Endothelial cell of umbilical vein (primary cell): ENCODE measurements at regions not wholly inside any gene's neighbourhood (a gene's known extent, or its start where the extent isn't known, plus 50 kb on each side); places are given as distances from the start of the nearest gene placed in this dataset.

Experiments used
- BruUV-seq: library from RNA; stranded (reverse); fragments of 400-500 nt; replicated peaks from 2 replicates; lab custom pipeline; 2021; lab: Mats Ljungman, UMichigan
- CTCF ChIA-PET: fragments of 300-600, 350-600 bp; sonication (Branson Sonifier 250); formaldehyde crosslinking; loops from one replicate; lab custom pipeline; 2021; ENCODE audit warnings: antibody characterized with exemption, inconsistent platforms; lab: Charles Lee
- POLR2A ChIA-PET: fragments of 300-600, 350-600 bp; sonication (Branson Sonifier 250); formaldehyde crosslinking; loops from one replicate; lab custom pipeline; 2021; ENCODE audit warnings: antibody characterized with exemption, inconsistent platforms; lab: Charles Lee
- DNase-seq: peaks from one replicate; pipeline ENCODE4 v3.0.0-alpha.2; 2011; ENCODE audit warnings: low read depth, low spot score
- FAIRE-seq: peaks from 2 replicates; lab custom pipeline; 2011; peaks lifted over from hg19 to GRCh38; lab: Jason Lieb, UNC
- H2AFZ ChIP-seq: 2 replicates; pipeline ENCODE4 v1.6.0; 2012; ENCODE audit warnings: low read depth, low read length, control low read depth, inconsistent platforms
- H3K27ac ChIP-seq: 2 replicates; pipeline ENCODE4 v1.5.1; 2011; ENCODE audit warnings: low read depth, mild to moderate bottlenecking, control low read depth, low read length, moderate library complexity; ENCODE audit not compliant: insufficient read depth
- H3K27me3 ChIP-seq, 2 experiments: 2 replicates each; pipeline versions ENCODE4 v1.6.0 to v1.6.1; 2011; ENCODE audit warnings: low read length in 2 of 2, mixed read lengths in 1 of 2; ENCODE audit not compliant: control insufficient read depth in 2 of 2, insufficient read depth in 2 of 2
- H3K36me3 ChIP-seq, 2 experiments: 2 replicates in 1 of 2; 3 replicates in 1 of 2; pipeline ENCODE4 v1.5.1; 2011; ENCODE audit warnings: low read length in 2 of 2, mild to moderate bottlenecking in 1 of 2, moderate library complexity in 1 of 2; ENCODE audit not compliant: control insufficient read depth in 2 of 2, insufficient read depth in 2 of 2; ENCODE audit errors: extremely low read depth in 1 of 2
- H3K4me1 ChIP-seq: 3 replicates; pipeline ENCODE4 v1.5.1; 2011; ENCODE audit warnings: mild to moderate bottlenecking, low read length; ENCODE audit not compliant: control insufficient read depth, insufficient read depth; ENCODE audit errors: extremely low read depth
- H3K4me2 ChIP-seq: 2 replicates; pipeline ENCODE4 v1.6.1; 2011; ENCODE audit warnings: low read length, control low read depth, mixed read lengths; ENCODE audit not compliant: insufficient read depth
- H3K4me3 ChIP-seq, 3 experiments: fragments of 200-600 bp in 1 of 3; sonication (generic), shearing (Covaris generic) in 1 of 3; replicated peaks in 1 of 3; 2 replicates each; pipeline ENCODE4 v1.5.1; 2011 to 2016; ENCODE audit warnings: control low read depth in 3 of 3, low read length in 3 of 3, mild to moderate bottlenecking in 2 of 3, inconsistent platforms in 1 of 3, low read depth in 1 of 3, moderate library complexity in 1 of 3; ENCODE audit not compliant: insufficient read depth in 1 of 3
- H3K79me2 ChIP-seq: 2 replicates; pipeline ENCODE4 v1.6.0; 2012; ENCODE audit warnings: low read length, inconsistent platforms; ENCODE audit not compliant: control insufficient read depth, insufficient read depth
- H3K9ac ChIP-seq: replicated peaks from 2 replicates; pipeline ENCODE3; 2011; ENCODE audit warnings: low read length, control low read depth; ENCODE audit not compliant: insufficient read depth; ENCODE audit errors: extremely low read depth
- H3K9me1 ChIP-seq: replicated peaks from 3 replicates; pipeline ENCODE4 v1.6.0; 2011; ENCODE audit warnings: mild to moderate bottlenecking, low read length; ENCODE audit not compliant: control insufficient read depth, insufficient read depth; ENCODE audit errors: extremely low read depth
- H3K9me3 ChIP-seq: replicated peaks from 2 replicates; pipeline ENCODE4 v1.5.1; 2012; ENCODE audit warnings: low read length, inconsistent platforms; ENCODE audit not compliant: control insufficient read depth, insufficient read depth
- H4K20me1 ChIP-seq: replicated peaks from 2 replicates; pipeline ENCODE3; 2011; ENCODE audit warnings: mild to moderate bottlenecking, low read length; ENCODE audit not compliant: control insufficient read depth, insufficient read depth; ENCODE audit errors: extremely low read depth
- CTCF ChIP-seq, 2 donors: IDR thresholded peaks; 1 replicate in 1 of 2; 2 replicates in 1 of 2; pipeline ENCODE4 v1.5.1; 2011; ENCODE audit warnings: low read length in 2 of 2, mild to moderate bottlenecking in 2 of 2, moderate library complexity in 2 of 2, control low read depth in 1 of 2, inconsistent platforms in 1 of 2, low read depth in 1 of 2; ENCODE audit not compliant: insufficient read depth in 1 of 2; ENCODE audit errors: extremely low read depth in 1 of 2
- EZH2 ChIP-seq: IDR thresholded peaks from 2 replicates; pipeline ENCODE4 v1.6.1; 2012; ENCODE audit warnings: borderline replicate concordance, low read depth, mild to moderate bottlenecking, moderate library complexity, low read length, inconsistent platforms; ENCODE audit not compliant: severe bottlenecking
- FOS ChIP-seq: IDR thresholded peaks from 2 replicates; pipeline ENCODE4 v1.6.1; 2011; ENCODE audit warnings: mild to moderate bottlenecking, low read length, moderate library complexity, borderline replicate concordance; ENCODE audit not compliant: insufficient read depth
- GATA2 ChIP-seq: IDR thresholded peaks from 2 replicates; pipeline ENCODE4 v1.7.0; 2011; ENCODE audit warnings: low read depth, mild to moderate bottlenecking, moderate library complexity, mixed read lengths, low read length; ENCODE audit not compliant: insufficient read length, insufficient read depth
- JUN ChIP-seq: IDR thresholded peaks from 2 replicates; pipeline ENCODE4 v1.6.1; 2011; ENCODE audit warnings: borderline replicate concordance, low read depth; ENCODE audit not compliant: insufficient read length, insufficient read depth
- MYC ChIP-seq: IDR thresholded peaks from one replicate; pipeline ENCODE4 v1.6.1; 2011; ENCODE audit warnings: mild to moderate bottlenecking, low read depth, low read length
- POLR2A ChIP-seq: IDR thresholded peaks from 2 replicates; pipeline ENCODE4 v1.6.1; 2012; ENCODE audit warnings: low read depth, mild to moderate bottlenecking, control low read depth, low read length
- POLR2AphosphoS5 ChIP-seq: IDR thresholded peaks from 2 replicates; pipeline ENCODE4 v1.6.1; 2012; ENCODE audit warnings: low read depth, mild to moderate bottlenecking, control low read depth, low read length, moderate library complexity; ENCODE audit not compliant: insufficient read depth
- dilution Hi-C: fragments of 300-500 bp; cut with MboI; formaldehyde crosslinking; loops from one replicate; pipeline ENCODE4 v1.15.0; 2019; ENCODE audit warnings: low sequenced_read_pairs; ENCODE audit not compliant: extremely low pct_ligation_motif_present
- intact Hi-C: fragments of 100-400 bp; cut with micrococcal nuclease; formaldehyde crosslinking; loops from one replicate; pipeline ENCODE4 v1.10.0; 2022
- TF ChIP-seq, protein P1 (sequence below): IDR thresholded peaks from 2 replicates; pipeline ENCODE4 v1.6.1; 2011; ENCODE audit not compliant: insufficient read depth, insufficient read length

GRCh38 chr10:88032566-88032965, 169.1 kb downstream of the PTEN start:
- ChIA-PET CTCF (interaction anchor here (0.5 to 1.5 kb wide), 2 partner anchors 84 to 350 kb away, joined by 3 read pairs; no protein-coding TSS in a partner anchor), POLR2A (no interaction called here)
- FAIRE-seq (no peak), DNase-seq (no peak)
- no TSS peak for BruUV-seq
- TF ChIP-seq JUN (no peak), POLR2AphosphoS5 (no peak), POLR2A (no peak)
- TF ChIP-seq, protein P1, sequence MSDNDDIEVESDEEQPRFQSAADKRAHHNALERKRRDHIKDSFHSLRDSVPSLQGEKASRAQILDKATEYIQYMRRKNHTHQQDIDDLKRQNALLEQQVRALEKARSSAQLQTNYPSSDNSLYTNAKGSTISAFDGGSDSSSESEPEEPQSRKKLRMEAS: no peak
- no peaks in the 10 kb centered on the region for H3K36me3 ChIP-seq
- no peaks in the 10 kb centered on the region for H3K79me2 ChIP-seq
- H3K9me3 ChIP-seq: no peaks in the 10 kb centered on the region
- H4K20me1 ChIP-seq: no peaks in the 10 kb centered on the region
- no peak overlapping the region for H3K27ac ChIP-seq
- no peaks in the 10 kb centered on the region for H3K4me1 ChIP-seq
- H3K4me3 ChIP-seq: no peak overlapping the region
- intact Hi-C loops: no loop called here
- no peaks in the 10 kb centered on the region for H3K27me3 ChIP-seq
- H2AFZ ChIP-seq: no peak overlapping the region
- H3K4me2 ChIP-seq: no peak overlapping the region
- no peak overlapping the region for H3K9ac ChIP-seq
- dilution Hi-C loops: no loop called here
- H3K9me1 ChIP-seq: no peaks in the 10 kb centered on the region

DNA sequence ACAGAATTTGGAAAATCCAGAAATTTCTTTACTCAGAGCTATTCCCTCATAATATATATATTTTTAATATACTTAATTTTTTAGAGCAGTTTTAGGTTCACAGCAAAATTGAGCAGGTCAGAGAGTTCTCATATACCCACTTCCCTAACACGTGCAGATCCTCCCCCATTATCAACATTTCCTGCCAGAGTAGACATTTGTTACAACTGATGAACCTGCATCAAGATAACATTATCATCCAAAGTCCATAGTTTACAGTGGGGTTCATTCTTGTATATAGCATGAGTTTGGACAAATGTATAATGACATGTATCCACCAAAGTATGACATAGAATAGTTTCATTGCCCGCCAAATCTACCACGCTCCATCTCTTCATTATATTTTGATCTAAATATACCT, 170.0 kb downstream of the PTEN start:
- BruUV-seq: no TSS peak
- Histone ChIP-seq H4K20me1 (no peaks in the 10 kb centered on the region), H3K9me3 (no peaks in the 10 kb centered on the region), H3K79me2 (no peaks in the 10 kb centered on the region), H3K27me3 (no peaks in the 10 kb centered on the region), H3K4me2 (no peak overlapping the region), H3K27ac (no peak overlapping the region), H3K9me1 (no peaks in the 10 kb centered on the region), H3K36me3 (no peaks in the 10 kb centered on the region), H3K9ac (no peak overlapping the region), H3K4me1 (no peaks in the 10 kb centered on the region), H2AFZ (no peak overlapping the region), H3K4me3 (no peak overlapping the region)
- CTCF ChIA-PET: interaction anchor here (1.5 kb wide), 1 partner anchor 85 kb away, joined by 3 read pairs; no protein-coding TSS in a partner anchor
- TF ChIP-seq GATA2: no peak
- no peak for TF ChIP-seq CTCF (IDR thresholded peaks at IDR 0.05; ENCODE audit: extremely low read depth in 1 of 2, insufficient read depth in 1 of 2, low read depth in 1 of 2, low read length in 2 of 2)
- TF ChIP-seq, protein P1: no peak
- TF ChIP-seq EZH2: no peak
- TF ChIP-seq JUN: no peak
- no peak for TF ChIP-seq POLR2A
- no peak for TF ChIP-seq FOS
- TF ChIP-seq MYC: no peak
- POLR2A ChIA-PET: no interaction called here
- dilution Hi-C loops (no loop called here), intact Hi-C loops (no loop called here)
- FAIRE-seq (no peak), DNase-seq (no peak)
